Dendritic cell treated with granulocyte-macrophage colony-stimulating factor and Interleukin-4, amounts not matched to agents 40 ng/mL and 50 ng/mL, for 4 days (primary cell): ENCODE measurements at regions not wholly inside any gene's neighbourhood (a gene's known extent, or its start where the extent isn't known, plus 50 kb on each side); places are given as distances from the start of the nearest gene placed in this dataset.
"Not testable (repeated sequence)": the region's sequence is repeated elsewhere in the genome, so short reads cannot be mapped to it uniquely, and the experiment has no call there.

Experiments
- H3K27ac Mint-ChIP-seq: one replicate; pipeline ENCODE4 v1.8.0; 2022; ENCODE audit warnings: mild to moderate bottlenecking, mixed read lengths
- H3K27me3 Mint-ChIP-seq: one replicate; pipeline ENCODE4 v1.8.0; 2022; ENCODE audit warnings: mild to moderate bottlenecking, mixed read lengths
- H3K36me3 Mint-ChIP-seq: one replicate; pipeline ENCODE4 v1.8.0; 2022; ENCODE audit warnings: low read depth, mixed read lengths
- H3K4me1 Mint-ChIP-seq: one replicate; pipeline ENCODE4 v1.8.0; 2022; ENCODE audit warnings: low read depth, mixed read lengths
- H3K4me3 Mint-ChIP-seq: one replicate; pipeline ENCODE4 v1.8.0; 2022; ENCODE audit warnings: mild to moderate bottlenecking, moderate library complexity, mixed read lengths
- H3K9me3 Mint-ChIP-seq: one replicate; pipeline ENCODE4 v1.8.0; 2022; ENCODE audit warnings: mixed read lengths
- intact Hi-C: fragments of 100-400 bp; cut with micrococcal nuclease; formaldehyde crosslinking; loops from one replicate; pipeline ENCODE4 v1.15.0; 2022

DNA sequence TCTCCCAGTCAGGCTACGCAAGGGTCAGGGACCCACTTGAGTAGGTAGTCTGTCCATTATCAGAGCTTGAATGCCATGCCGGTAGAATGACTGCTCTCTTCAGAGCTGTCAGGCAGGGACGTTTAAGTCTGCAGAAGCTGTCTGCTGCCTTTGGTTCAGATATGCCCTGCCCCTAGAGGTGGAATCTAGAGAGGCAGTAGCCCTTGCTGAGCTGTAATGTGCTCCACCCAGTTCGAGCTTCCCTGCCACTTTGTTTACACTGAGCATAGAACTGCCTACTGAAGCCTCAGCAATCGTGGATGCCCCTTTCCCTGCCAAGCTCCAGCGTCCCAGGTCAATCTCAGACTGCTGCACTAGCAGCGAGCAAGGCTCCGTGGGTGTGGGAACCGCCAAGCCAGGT lies 57.5 kb upstream of the SETMAR start:
- intact Hi-C loops, result no loop called here
- H3K4me1 Mint-ChIP-seq, result no peaks in the 10 kb centered on the region

DNA sequence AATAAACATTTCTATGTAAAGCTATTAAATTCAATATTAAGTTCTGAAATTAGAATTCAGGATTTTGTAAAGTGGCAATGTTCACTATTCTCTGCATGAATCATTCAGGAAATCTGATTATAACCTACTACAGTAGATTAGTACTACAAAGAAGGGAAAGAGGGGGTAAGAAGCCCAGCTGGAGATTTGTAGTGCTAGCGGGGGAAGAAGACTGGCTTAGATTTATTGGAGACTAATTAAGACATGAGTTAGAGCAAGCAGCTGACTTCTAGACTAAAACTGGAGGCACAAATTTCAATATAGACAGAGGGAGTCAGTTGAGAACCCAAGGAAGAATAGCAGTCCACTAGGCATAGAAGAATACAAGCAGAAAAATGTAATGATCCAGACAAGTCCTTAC lies 55.8 kb upstream of the SETMAR start:
- Mint-ChIP-seq H3K27ac (no peak overlapping the region), H3K4me1 (no peaks in the 10 kb centered on the region), H3K4me3 (no peak overlapping the region), H3K27me3 (no peaks in the 10 kb centered on the region), H3K9me3 (peaks cover 19% of the 10 kb centered on the region), H3K36me3 (no peaks in the 10 kb centered on the region)
- intact Hi-C loops, result no loop called here

More for the DNA sequence above, 57.5 kb upstream of the SETMAR start:
- no peak overlapping the region for H3K4me3 Mint-ChIP-seq
- no peak overlapping the region for H3K27ac Mint-ChIP-seq
- H3K27me3 Mint-ChIP-seq, result no peaks in the 10 kb centered on the region
- no peaks in the 10 kb centered on the region for H3K36me3 Mint-ChIP-seq
- H3K9me3 Mint-ChIP-seq, result peaks cover 19% of the 10 kb centered on the region

DNA sequence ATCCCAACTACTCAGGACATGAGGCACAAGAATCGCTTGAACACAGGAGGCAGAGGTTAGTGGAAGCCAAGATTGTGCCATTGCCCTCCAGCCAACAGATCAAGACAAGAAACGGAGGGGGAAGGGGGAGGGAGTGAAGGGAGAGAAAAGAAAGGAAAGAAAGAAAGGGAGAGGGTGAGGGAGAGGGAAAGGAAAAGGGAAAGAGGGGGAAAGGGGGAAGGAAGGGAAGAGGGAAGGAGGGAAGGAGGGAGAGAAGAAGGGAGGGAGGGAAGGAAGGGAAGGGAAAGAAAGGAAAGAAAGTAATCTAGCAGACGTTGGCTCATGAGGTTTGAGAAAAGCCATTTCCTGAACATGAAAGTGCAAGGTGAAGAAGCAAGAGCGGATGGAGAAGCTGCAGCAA lies 53.1 kb upstream of the SETMAR start:
- H3K36me3 Mint-ChIP-seq, result no peaks in the 10 kb centered on the region
- intact Hi-C loops, result no loop called here
- no peaks in the 10 kb centered on the region for H3K27me3 Mint-ChIP-seq
- peaks cover 2% of the 10 kb centered on the region for H3K9me3 Mint-ChIP-seq
- no peak overlapping the region for H3K27ac Mint-ChIP-seq
- H3K4me3 Mint-ChIP-seq, result no peak overlapping the region
- no peaks in the 10 kb centered on the region for H3K4me1 Mint-ChIP-seq

DNA sequence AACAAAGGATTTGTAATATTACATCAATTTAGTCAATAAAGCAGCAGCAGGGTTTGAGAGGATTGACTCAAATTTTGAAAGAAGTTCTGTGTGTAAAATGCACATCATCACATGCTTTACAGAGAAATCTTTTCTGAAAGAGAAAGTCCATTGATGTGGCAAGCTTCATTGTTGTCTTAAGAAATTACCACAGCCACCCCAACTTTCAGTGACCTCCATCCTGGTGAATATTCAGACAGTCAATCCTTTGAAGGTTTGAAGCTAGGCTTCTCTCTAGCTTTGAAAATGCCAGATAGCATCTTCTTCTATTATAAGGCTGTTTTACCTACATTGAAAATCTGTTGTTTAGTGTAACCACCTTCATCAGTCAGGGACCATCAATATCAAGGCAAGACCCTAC lies 51.8 kb upstream of the SETMAR start:
- Mint-ChIP-seq H3K36me3 (no peaks in the 10 kb centered on the region), H3K9me3 (no peaks in the 10 kb centered on the region), H3K4me3 (no peak overlapping the region), H3K27ac (no peak overlapping the region), H3K27me3 (no peaks in the 10 kb centered on the region), H3K4me1 (no peaks in the 10 kb centered on the region)
- intact Hi-C loops, result no loop called here

DNA sequence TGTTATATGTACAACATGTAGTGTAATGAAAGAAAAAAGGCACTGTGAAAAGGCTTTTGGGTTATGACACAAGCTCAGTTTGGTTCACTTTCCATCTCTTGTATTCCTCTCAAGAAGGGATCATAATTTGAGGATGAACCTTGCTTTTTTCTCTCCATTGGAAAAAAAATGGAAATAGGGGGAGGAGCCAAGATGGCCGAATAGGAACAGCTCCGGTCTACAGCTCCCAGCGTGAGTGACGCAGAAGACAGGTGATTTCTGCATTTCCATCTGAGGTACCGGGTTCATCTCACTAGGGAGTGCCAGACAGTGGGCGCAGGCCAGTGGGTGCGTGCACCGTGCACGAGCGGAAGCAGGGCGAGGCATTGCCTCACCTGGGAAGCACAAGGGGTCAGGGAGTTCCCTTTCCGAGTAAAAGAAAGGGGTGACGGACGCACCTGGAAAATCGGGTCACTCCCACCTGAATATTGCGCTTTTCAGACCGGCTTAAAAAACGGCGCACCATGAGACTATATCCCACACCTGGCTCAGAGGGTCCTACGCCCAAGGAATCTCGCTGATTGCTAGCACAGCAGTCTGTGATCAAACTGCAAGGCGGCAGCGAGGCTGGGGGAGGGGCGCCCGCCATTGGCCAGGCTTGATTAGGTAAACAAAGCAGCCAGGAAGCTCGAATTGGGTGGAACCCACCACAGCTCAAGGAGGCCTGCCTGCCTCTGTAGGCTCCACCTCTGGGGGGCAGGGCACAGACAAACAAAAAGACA lies 49.9 kb upstream of the SETMAR start:
- H3K27ac Mint-ChIP-seq, H3K9me3 Mint-ChIP-seq, H3K4me3 Mint-ChIP-seq, H3K27me3 Mint-ChIP-seq, intact Hi-C loops, H3K36me3 Mint-ChIP-seq, H3K4me1 Mint-ChIP-seq: not testable (repeated sequence)
